ENCODE measurements at regions not wholly inside any gene's neighbourhood (a gene's known extent, or its start where the extent isn't known, plus 50 kb on each side); places are given as distances from the start of the nearest gene placed in this dataset.

- TF ChIP-seq CTCF (conservative IDR thresholded peaks at IDR 0.05; ENCODE audit: low read depth, low read length) (peak; percentile 54), EZH2 (IDR thresholded peaks at IDR 0.05; ENCODE audit: borderline replicate concordance, low read depth, low read length, poor library complexity, severe bottlenecking) (no peak)
Observed at GRCh38 chr10:84820120-84820519, 491.7 kb downstream of the CCSER2 start.
